CD1c-positive myeloid dendritic cell (primary cell): ENCODE measurements at regions not wholly inside any gene's neighbourhood (a gene's known extent, or its start where the extent isn't known, plus 50 kb on each side); places are given as distances from the start of the nearest gene placed in this dataset.

Experiments used
- DNase-seq: peaks from one replicate; pipeline ENCODE4 v3.0.0-alpha.2; 2016; ENCODE audit errors: extremely low spot score

DNA sequence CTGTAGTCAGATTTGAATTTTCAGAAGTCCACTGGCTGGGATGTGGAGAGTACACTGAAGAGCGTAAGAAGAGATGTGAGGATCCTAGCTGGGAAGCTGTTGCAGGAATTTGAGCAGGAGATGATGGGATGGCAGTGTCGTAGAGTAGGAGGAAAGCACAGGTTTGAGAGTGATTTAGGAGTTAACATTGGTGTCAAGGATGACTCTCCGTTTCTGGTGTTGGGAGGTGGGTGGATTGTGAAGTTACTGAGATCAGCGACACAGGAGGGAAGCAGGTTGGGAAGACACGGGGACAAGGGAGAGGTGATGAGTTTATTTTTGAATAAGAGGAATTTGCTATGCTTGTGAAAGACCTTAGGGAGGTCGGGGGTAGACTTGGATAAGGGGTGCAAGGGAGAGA lies 434.2 kb upstream of the TPM1 start:
- no peak for DNase-seq

- no peak for DNase-seq
Measured at GRCh38 chr15:62610265-62610869, 432.2 kb upstream of the TPM1 start.

DNA sequence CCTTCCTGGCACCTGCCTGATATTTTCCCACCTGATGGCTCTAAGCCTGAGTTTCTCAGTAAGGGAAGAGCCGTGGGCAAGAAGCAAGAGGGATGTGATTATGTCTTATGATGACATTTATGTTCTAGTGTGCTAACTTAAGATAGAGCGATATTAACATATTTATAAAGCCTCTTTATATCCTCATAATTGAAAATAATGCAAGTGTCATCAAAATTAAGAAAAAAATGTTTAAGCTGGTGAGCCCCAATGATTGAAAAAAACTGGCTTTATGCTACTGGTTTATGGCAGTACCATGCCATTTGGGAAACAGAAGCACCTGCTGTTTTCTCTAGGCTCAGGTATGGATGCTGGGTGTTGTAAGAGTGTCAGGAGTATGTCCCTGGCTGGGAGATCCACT lies 431.5 kb upstream of the TPM1 start:
- DNase-seq = no peak

DNA sequence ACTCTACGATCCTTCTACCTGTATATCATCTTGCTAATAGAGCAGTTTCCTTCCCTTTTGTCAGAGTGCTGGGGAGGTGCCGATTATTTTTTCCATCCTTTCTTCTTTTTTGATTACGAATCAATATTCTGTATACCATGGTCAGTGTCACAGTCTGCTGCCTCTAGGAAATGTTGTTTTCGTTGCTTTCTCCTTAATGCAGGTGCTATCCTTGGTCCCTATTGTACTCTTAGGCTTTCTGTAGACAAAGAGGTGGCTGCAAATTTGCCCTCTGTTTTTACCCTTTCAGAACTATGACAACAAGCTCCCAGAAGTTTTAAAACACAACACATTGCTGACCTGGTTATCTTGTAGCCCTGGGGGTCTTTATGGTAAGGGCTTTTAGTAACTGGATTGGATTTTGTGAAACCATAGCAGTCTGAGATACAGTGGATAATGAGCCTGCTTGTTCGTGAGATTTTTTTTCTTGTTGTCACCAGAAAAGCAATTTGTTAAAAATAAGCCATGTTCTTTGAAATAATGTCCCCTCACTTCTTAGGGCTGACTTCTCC lies 430.3 kb upstream of the TPM1 start:
- DNase-seq = no peak

- no peak for DNase-seq
Measured at GRCh38 chr15:62612771-62613170, 429.8 kb upstream of the TPM1 start.

DNA sequence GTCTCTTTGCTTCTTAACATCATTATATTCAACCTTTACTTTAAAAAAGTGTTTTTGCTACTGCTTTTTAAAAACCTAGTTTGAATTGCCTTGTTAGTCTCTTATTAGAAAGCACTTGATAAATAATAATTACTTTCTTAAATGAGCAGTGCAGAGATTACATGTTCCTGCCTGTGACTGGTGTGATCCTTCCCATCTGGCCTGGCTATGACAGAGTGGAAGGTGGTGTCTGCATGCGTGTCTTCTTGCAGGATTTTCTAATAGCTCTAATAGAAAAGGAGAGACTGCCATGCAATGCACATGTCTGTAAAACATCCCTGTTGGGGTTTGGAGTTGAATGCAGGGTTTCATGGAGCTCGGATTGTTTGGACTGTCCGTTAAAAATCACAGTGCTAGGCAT lies 425.8 kb upstream of the TPM1 start:
- DNase-seq = no peak

DNA sequence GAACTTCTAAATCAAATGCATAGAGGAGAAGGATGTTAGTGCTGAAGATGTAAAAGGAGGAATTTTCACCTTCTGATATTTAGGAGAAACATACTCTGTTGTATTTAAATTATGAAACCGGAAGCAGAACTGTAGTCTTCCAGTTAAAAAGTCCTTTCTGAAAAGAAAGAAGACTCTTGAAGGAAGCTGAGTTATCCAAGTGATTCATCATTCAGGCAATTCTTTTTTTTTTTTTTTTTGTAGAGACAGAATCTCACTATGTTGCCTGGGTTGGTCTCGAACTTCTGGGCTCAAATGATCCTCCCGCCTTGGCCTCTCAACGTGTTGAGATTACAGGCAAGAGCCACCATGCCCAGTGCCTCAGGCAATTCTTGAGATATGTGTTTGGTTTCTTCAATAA lies 424.8 kb upstream of the TPM1 start:
- no peak for DNase-seq

DNA sequence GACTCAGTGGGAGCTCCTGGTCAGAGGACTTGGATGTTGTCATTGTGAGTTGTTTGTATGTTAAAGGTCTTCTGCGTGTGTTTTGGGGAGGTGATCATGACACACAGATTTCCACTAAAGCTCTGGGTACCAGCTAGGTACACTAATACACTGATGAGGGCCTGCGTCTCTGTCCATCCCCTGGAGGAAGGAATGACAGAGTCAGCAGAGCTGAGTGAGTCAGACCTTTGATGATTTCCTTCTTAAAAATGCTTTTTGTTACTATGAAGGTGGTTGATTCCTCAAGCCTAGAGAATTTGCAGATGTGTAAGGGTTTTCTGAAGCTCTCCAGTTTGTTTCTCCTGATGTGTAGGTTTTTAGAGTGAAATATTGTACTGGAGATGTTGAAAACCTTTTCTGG lies 424.1 kb upstream of the TPM1 start:
- DNase-seq = no peak

- no peak for DNase-seq
Measured at GRCh38 chr15:62618846-62619504, 423.6 kb upstream of the TPM1 start.

- DNase-seq = no peak
Measured at GRCh38 chr15:62619526-62619925, 423.0 kb upstream of the TPM1 start.

DNA sequence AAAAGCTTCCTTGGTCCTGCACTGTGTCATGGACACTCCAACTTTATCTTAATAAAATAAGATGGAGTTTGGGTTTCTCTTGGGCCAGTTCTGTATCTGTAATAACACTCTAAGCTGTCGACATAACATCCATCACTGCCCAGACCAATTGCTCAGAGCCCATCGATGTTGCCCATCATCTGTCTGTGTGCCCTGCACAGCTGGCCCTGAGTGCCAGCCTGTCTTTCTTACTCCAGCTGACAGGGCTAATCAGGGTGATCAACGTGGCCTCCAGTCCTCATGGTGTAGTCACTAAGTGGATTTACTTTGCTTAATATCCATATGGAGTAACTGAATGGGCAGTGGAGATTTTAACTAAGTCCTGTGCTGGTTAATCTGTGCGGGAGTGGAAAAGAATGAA lies 419.8 kb upstream of the TPM1 start:
- no peak for DNase-seq

DNA sequence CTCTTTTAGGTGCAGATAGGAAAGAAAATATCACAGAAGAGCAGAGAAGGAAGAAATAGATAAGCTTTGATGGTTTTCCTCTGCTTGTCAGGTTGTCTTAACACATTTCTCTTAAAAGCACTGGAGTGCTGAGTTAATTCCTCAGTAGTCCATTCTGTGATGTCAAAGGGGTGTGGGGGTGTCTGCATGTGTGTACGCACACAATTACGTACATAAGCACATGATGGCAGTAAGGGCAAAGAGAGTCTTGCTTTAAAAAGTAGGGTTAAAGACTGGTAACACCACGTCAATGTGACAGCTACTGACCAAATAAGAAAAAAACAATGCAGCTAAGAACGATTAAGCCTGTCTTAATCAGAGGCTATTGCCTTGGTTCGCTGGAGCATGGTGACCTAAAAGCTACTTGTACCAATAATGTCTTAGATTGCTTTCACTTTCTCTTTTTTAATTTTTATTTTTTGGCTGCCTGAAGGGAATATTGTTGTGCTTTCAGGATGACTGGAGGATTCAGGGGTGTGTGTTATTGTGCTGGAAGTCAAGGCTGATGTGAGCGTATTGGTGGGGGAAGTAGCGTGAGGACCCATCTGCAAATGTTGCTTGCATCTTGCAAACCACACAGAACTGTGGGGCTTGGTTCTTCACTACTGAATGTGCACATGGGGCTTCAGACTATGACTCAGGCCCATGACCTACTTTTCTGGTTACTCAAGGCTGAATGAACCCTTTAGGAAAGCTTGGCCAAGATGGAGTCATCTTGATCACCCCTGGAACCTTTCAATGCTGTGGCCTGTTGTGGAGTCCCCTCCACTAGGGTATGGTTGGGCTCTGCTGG lies 417.8 kb upstream of the TPM1 start:
- DNase-seq = no peak

DNA sequence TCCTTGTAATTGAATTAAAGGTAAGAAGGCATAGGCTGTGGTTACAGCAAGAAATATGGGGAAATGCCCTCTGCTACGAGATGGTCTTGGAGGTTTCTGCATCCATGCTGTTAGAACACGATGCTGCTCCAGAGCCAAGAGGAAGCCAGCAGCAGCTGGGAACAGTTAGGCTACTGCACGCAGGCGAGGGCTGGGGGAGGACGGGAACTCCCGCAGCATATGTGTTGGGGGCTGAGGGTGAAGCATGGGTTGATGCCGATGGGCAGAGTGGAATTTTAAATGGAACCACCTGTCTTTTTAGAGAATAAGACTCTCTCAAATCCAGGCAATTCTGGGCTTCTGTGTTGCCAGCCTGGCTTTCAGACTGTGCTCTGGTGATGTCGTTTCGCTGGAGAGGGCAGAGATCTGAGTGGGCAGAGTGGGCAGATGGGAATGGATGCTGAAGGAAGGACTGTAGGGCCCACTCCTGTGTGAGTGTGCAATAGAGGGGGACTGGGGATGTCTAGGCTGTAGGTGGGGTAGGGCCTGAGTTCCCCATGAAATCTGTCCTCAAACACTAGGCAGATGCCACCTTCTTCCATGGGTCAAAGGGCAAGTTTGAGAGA lies 417.0 kb upstream of the TPM1 start:
- DNase-seq = no peak

- DNase-seq = no peak
Measured at GRCh38 chr15:62626903-62627302, 415.6 kb upstream of the TPM1 start.

DNA sequence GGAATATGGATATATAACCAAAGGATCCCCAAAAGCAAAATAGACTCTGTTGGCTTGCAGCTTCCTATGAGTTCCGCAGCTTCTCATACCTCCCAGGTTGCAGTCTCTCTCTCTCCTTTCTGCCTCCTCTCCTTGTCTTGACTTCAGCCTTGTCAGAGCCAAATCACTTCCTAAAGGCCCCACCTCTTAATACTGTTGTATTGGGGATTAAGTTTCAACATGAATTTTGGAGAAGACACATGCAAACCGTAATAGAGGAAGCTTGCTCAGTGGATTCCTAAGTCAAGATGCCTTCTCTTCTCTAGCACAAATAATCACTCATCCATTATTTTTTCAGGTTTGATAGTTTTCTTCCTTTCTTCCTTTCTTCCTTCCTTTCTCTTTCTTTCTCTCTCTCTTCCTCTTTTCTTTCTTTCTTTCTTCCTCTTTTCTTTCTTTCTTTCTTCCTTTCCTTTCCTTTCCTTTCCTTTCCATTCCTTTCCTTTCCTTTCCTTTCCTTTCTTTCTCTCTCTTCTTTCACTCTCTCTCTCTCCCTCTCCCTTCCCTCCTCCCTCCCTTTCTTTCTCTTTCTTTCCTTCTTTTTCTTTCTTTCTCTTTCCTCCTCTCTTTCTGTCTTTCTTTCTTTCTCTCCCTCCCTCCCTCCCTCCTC lies 411.3 kb upstream of the TPM1 start:
- DNase-seq = no peak

DNA sequence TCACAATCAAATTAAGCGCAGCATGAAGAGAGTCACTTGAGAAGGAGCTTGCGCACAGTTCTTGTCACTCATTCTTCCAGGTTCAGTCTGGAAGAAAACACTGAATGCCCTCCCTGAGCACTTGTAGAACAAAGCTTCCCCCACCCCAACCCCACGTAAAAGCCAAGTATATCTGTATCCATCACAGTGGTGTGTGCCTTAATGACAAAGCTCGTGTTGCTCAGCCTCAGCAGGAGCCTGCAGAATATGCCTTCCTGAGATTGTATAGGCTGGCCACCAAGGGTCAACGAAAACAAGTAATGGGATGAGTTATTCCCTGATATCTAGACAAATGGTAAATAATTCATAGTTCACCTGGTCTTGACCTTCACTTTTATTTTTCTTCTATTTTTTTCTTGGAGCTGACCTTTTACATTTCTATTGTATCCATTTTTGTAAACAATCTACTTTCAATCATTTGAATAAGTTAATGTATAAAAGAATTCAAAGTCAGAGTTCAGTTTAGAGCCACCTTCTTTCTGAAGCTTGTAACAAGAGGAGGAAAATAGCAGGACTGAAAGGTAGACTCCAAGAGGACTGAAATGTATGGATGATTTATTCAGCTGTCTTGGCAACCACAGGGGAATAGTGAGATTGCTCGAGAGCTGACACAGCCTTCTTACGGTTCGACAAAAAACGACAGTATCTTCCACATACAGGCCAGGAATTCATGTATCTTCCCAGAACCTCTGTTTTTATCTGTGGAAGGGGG lies 405.5 kb upstream of the TPM1 start:
- DNase-seq = no peak

DNA sequence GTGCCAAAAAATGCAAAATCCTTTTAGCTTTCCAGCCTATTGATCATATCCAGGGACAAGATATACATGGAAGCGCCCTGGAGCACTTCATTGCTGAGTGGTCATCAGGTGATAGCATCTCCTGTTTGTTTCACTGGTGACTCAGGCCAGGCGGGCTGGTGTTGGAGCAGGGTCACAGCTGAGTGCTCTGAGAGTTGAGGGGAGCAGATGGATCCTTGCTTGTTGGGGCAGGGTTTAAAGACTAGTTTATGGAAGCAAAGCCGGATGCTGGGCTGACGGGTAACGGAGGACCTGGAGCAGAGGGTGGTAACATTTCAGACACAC lies 405.0 kb upstream of the TPM1 start:
- no peak for DNase-seq

DNA sequence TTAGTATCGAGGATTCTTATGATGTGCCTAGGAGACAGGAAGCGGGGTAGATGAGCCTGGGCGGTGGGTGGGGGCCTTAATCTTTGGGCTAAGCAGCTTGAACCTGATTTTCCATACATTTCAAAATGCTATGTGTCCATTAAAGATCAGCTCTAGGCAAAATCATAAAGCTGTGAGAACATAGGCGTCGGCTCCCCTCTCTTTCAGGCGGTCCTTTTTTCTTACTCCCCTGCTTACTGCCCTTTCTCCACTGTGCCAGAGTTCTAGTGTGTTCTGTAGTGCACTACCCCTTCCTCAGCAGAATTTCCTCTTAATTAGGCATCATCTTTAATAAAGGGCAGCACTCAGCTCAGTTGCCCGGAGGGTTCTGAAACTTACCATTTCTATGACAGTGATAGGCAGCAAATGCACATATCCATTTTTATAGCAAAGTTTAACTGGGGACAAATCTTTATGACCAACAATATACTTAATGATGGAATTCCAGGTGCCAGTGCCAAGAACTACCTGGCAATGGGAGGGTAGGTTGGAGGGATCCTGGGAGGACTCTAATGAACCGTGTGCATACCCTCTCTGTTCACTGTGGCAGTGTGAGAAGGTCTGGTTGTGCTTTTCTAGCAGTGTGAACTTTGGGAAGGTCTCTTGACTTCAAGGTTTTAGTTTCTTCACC lies 404.5 kb upstream of the TPM1 start:
- no peak for DNase-seq

GRCh38 chr15:62639432-62639831 lies 403.1 kb upstream of the TPM1 start:
- DNase-seq = no peak

- no peak for DNase-seq
Measured at GRCh38 chr15:62639906-62640605, 402.5 kb upstream of the TPM1 start.
